D341Med (cell line): ENCODE measurements at regions not wholly inside any gene's neighbourhood (a gene's known extent, or its start where the extent isn't known, plus 50 kb on each side); places are given as distances from the start of the nearest gene placed in this dataset.
"Not testable (repeated sequence)": the region's sequence is repeated elsewhere in the genome, so short reads cannot be mapped to it uniquely, and the experiment has no call there.

ENCODE experiments used
- DNase-seq: peaks from one replicate; pipeline ENCODE4 v3.0.0; 2012; ENCODE audit warnings: low spot score

DNA sequence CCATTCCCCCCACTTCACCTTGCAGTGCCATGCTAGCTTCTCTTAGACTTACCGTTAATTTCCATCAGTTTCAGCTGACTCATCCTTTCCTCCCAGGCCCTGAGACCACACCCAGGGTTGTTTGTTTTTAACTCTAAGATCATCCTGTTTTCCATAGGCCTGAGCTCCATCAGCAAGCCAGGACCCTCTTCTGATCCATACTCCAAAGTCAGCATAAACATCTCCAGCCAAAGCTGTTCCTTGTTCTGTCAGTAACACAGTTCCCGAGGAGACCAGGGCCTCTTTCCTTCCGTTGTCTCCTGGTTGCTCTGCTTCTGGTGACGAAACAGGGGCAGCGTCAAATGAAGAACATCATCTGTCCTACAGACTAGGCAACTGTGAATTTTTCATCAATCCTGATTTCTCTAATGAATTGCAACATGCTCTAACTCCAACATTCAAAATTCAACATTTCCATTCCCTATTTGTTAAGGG lies 83.8 kb upstream of the HNF1B start:
- no peak for DNase-seq

- DNase-seq, result no peak
Measured at GRCh38 chr17:37827905-37828650, 83.2 kb upstream of the HNF1B start.

DNA sequence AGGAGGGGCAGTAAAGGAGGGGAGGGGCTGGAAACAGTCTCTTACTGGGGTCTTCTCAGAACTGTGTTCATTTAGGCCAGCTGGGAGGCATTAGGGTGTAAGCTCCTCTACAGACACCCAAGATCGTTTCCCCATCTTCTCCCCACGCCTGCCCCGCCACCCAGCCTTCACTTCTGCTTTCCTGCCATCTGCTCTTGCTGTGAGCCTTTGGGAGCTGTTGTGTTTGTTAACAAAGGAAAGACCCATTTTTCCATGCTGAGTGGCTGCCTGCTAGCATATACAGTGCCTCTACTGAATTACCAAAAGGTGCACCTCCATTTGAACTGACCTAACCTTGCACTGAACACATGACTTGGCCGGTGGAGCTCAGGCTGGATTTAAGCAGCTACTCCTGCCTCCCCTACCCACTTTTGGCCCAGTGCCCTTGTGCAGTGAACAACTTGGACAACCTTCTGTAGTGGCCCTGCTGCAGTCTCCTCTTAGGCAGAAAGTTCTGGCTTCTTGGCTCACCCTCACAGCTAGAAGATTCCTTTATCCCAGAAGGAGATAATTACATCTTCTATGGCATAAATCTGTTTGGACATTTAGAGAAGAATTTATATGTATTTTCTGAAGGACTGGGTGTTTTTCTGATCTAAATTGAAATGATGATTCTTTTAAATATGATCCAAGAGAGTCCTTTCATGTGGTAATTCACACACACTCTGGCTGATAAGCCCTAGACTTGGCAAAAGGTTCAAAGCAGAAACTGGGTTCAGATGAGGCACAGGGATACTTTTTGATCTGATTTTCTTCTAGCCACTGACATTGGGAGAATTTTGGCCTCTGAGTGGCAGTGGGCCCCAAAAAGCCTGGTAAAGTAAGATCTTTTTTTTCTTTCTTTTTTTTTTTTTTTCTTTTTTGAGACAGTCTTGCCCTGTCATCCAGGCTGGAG lies 81.9 kb upstream of the HNF1B start:
- DNase-seq, result no peak

DNA sequence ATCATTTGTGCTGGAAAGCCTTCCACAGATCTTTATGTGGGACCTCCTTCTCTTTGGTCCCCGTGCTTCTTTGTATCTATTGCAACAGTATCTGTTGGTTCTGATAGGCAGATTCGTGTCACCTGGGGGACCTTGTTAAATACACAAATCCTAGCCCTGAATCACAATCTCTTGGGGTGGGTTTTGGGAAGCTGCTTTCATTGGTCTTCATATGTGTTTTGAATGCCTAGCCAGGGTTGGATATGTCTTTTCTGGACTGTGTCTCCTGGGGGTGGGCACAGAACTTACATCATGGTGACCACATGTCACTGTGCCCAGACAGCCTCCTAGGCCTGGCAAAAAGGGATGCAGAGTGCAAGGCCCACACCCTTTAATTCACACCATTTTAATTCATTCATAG lies 81.0 kb upstream of the HNF1B start:
- DNase-seq, result no peak

DNA sequence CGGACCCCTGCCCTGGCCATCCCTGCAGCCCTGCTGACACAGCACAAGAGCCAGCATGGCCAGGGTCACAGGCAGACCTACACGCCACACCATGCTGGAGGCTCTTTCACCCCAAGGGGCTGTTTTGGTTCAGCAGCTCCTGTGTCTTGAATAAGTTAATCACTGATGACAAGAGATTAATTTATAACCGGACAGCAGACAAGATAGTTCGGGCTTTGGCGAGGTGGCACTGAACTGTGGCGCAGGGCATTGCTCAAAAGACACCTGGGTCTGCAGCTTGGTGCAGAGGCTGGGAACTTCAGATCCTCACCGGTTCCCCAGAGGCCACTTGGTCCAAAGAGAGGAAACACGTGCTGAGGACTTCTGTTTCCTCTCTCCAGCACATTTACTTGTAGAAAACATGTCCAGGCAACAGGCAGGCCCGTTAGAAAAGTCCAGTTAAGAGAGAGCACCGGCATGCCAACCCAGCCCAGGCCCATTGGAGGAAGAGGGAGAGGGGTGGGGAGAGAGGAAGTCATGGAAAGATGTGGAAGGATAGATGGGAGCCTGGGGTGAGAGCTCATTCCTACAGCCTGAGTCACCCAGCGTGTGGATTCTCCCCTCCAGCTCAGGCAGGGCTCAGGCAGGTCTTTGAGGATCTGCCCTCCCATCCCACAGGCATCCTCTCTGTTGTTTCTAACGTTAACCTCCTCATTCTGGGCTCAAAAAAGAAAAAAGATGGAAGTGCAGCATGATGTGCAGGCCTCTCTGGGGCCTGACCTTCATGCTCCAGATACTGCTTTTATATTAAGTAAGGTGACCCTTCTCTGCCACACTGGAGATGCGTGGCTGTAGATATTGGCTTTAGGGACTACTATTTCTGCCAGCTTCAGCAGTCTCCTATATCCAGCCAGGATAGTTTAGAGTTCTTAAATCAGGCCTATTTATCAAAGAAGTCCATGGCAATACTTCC lies 80.0 kb upstream of the HNF1B start:
- DNase-seq, result no peak

- DNase-seq, result no peak
Measured at GRCh38 chr17:37823996-37824395, 79.1 kb upstream of the HNF1B start.

DNA sequence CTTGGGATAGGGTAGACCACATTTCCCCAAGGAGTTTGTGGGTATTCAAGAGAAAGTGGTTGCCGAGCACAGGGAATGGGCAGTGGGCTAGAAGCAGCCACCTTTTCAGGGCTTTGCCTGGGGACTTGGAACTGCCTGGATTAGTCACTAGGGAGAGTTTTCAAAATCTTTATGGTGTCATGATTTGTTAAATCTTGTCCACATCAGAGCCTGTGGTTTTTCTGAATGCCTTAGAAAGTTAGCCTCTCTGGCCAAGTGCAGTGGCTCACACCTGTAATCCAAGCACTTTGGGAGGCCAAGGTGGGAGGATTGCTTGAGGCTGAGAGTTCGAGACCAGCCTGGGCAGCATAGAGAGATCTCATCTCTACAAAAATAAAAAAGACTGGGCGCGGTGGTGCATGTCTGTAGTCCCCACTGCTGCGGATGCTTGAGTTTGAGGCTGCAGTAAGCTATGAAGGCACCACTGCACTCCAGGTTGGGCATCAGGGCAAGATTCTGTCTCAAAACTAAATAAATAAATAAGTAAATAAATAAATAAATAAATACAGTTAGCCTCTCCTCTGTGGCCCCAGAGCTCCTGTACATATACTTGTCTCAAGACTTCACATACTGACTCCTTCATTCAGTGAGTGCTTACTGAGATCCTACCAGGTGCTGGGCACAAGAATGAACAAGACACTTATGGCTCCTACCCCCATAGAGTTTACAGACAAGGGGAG lies 76.3 kb upstream of the HNF1B start:
- no peak for DNase-seq

DNA sequence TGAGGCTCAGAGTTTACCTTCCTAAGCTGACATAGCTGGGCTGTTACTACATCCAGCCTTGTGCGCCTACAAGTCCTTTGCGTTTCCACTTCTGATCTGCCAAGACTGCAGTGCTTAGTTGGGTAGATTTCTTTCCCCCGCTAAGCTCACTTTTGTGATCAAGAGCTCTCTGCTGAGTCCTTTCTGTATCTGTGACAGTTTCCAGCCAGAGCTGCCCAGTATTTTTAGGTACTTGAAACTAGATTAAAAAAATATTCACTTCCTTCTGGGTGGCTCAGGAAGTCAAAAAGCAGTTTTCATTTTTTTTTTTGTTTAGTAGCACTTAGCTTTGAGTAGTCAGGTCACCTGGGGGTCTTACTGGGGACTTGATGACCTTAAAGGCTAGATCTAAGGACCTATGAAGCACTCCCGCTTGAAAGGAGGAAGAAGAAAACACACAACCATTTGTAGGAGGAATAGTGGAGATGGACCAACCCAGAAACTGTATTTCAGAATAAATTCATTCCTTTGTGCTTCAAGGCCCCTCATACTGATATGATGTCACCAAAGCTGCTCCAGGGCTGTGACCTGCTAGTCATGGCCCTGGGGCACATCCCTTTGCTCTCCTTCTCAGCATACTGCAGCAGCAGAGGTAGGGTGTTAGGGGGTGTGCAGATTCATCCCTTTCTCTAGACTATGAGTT lies 75.6 kb upstream of the HNF1B start:
- DNase-seq, result no peak

GRCh38 chr17:37818689-37819088 lies 73.8 kb upstream of the HNF1B start:
- no peak for DNase-seq

- no peak for DNase-seq
Measured at GRCh38 chr17:37816950-37817349, 72.1 kb upstream of the HNF1B start.

- DNase-seq, result no peak
Measured at GRCh38 chr17:37815536-37815935, 70.7 kb upstream of the HNF1B start.

DNA sequence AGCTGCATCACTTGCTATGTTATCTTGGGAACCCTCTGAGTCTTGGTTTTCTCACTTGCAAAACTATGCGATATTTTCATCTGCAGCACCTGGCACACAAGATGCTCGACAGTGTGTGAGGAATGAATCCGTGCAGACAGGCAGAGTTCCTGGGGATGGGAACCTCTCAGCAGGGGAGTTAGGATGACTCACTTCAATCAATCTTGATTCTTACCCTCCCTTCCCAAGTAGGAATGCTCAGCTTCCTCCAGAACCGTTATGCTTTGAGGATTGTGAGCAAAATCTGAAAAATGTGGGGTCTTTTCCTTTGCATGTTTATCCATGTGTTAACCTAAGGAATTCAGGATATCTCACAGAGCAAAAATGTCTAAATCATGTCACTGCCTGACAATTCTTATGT lies 68.9 kb upstream of the HNF1B start:
- no peak for DNase-seq

- not testable (repeated sequence) for DNase-seq
Measured at GRCh38 chr17:37808846-37809245, 64.0 kb upstream of the HNF1B start.

GRCh38 chr17:37802712-37803416 lies 58.0 kb upstream of the HNF1B start:
- DNase-seq, result no peak

DNA sequence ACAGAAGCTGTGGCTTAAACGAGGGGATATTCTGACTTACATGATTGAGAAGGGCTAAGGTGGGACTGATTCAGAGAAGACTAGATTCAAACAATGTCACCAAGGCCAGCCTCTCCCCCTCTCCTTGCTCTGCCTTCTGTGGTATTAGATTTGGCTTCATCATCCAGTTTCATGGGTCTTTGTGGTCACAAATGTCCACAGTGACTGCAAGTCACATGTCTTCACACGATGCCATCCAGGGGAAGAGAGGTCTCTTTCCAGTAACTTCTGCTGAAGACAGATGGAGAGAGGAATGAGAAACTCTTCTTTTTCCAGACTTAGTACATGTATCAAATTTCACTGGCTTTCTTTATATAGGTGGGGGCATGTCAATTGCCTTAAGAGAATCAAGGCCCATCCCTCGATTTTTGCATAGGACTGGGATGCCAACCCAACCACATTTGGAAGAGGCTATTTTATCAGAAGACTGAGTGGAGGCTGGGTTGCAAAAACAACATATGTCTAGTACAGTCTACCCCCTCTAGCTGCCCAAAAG lies 57.3 kb upstream of the HNF1B start:
- no peak for DNase-seq

GRCh38 chr17:37801171-37801570 lies 56.3 kb upstream of the HNF1B start:
- DNase-seq, result no peak

- no peak for DNase-seq
Measured at GRCh38 chr17:37797206-37797605, 52.3 kb upstream of the HNF1B start.

- DNase-seq, result no peak
Measured at GRCh38 chr17:37796076-37796475, 51.2 kb upstream of the HNF1B start.
